ENCODE measurements at regions not wholly inside any gene's neighbourhood (a gene's known extent, or its start where the extent isn't known, plus 50 kb on each side); places are given as distances from the start of the nearest gene placed in this dataset.

GRCh38 chr7:18345641-18346234 is 149.8 kb upstream of the HDAC9 start:
- TF ChIP-seq RAD21 (conservative IDR thresholded peaks at IDR 0.05 in 1 of 2, IDR thresholded peaks at IDR 0.05 in 1 of 2) (peak; percentile 85 to 88), MAFK (IDR thresholded peaks at IDR 0.05; ENCODE audit: partially characterized antibody) (no peak), SMC3 (IDR thresholded peaks at IDR 0.05) (peak; percentile 93)
- TF ChIP-seq, protein P1, sequence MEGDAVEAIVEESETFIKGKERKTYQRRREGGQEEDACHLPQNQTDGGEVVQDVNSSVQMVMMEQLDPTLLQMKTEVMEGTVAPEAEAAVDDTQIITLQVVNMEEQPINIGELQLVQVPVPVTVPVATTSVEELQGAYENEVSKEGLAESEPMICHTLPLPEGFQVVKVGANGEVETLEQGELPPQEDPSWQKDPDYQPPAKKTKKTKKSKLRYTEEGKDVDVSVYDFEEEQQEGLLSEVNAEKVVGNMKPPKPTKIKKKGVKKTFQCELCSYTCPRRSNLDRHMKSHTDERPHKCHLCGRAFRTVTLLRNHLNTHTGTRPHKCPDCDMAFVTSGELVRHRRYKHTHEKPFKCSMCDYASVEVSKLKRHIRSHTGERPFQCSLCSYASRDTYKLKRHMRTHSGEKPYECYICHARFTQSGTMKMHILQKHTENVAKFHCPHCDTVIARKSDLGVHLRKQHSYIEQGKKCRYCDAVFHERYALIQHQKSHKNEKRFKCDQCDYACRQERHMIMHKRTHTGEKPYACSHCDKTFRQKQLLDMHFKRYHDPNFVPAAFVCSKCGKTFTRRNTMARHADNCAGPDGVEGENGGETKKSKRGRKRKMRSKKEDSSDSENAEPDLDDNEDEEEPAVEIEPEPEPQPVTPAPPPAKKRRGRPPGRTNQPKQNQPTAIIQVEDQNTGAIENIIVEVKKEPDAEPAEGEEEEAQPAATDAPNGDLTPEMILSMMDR (IDR thresholded peaks at IDR 0.05) = peak; percentile 91
- ChIA-PET POLR2A (no interaction called here), CTCF (interaction anchor here (0.6 to 3.3 kb wide), 23 partner anchors 9 to 664 kb away, joined by 3 to 30 read pairs (median 3); no protein-coding TSS in a partner anchor)
- DNase-seq (ENCODE audit: low read depth in 1 of 2, low spot score in 1 of 2) (peak; percentile 5 to 48), FAIRE-seq (no peak), ATAC-seq (peak; percentile 78 to 81)
- H3K9me3 ChIP-seq = peaks cover 4% of the 10 kb centered on the region; the same call in 1 of the 3 replicates
- H3K4me1 ChIP-seq = no peaks in the 10 kb centered on the region
- H3K4me2 ChIP-seq = no peak overlapping the region
- H3K27ac ChIP-seq = no peak overlapping the region
- WGBS (ENCODE audit: missing lambda C conversion rate) = 9% methylated on average over 3 of the region's 3 CpGs
- H3K4me3 ChIP-seq = no peak overlapping the region

DNA sequence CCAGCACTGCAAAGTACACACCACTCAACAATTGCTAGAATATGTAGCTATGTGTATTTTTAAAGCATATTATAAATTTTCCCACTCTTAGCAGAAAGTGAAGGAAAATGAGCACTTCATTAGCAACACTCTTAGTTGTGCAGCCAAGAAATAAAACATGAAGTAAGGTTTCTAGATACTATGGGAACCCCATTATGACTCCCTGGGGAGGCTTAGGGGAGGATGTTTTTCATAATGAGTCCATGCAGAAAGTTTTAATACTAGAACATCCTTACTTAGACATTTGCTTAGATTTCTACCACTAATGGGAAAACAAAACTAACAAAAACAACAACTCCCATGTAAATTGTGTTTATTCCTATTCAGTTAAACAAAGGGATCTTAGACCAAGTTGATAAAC is 148.4 kb upstream of the HDAC9 start:
- DNase-seq (ENCODE audit: low read depth in 1 of 2, low spot score in 1 of 2) (no peak), FAIRE-seq (no peak), ATAC-seq (no peak)
- CTCF ChIA-PET = interaction anchor here (1.0 to 3.3 kb wide), 4 partner anchors 162 to 665 kb away, joined by 3 to 30 read pairs (median 7); no protein-coding TSS in a partner anchor
- H3K27ac ChIP-seq = no peak overlapping the region
- TF ChIP-seq MAFK (IDR thresholded peaks at IDR 0.05; ENCODE audit: partially characterized antibody) = no peak
- TF ChIP-seq RARB (CRISPR knock-in tag; IDR thresholded peaks at IDR 0.05) = no peak
- TF ChIP-seq HOXB5 (CRISPR knock-in tag; IDR thresholded peaks at IDR 0.05) = no peak
- TF ChIP-seq, protein P1 (IDR thresholded peaks at IDR 0.05) = no peak
- no peak for TF ChIP-seq EHF (CRISPR knock-in tag; IDR thresholded peaks at IDR 0.05)
- no peak for TF ChIP-seq CHD2 (IDR thresholded peaks at IDR 0.05; ENCODE audit: low read length, partially characterized antibody)
- TF ChIP-seq CHD4 (IDR thresholded peaks at IDR 0.05; ENCODE audit: borderline replicate concordance) = no peak
- H3K4me2 ChIP-seq = no peak overlapping the region
- H3K4me3 ChIP-seq = no peak overlapping the region
- POLR2A ChIA-PET = no interaction called here
- no peaks in the 10 kb centered on the region for H3K9me3 ChIP-seq
- no peaks in the 10 kb centered on the region for H3K4me1 ChIP-seq

GRCh38 chr7:18350678-18351077 is 144.9 kb upstream of the HDAC9 start:
- Histone ChIP-seq H3K4me1 (no peaks in the 10 kb centered on the region), H3K4me2 (no peak overlapping the region), H3K4me3 (no peak overlapping the region), H3K9me3 (no peaks in the 10 kb centered on the region), H3K27ac (no peak overlapping the region)
- ChIA-PET POLR2A (no interaction called here), CTCF (interaction anchor here (0.6 to 5.7 kb wide), 10 partner anchors 78 to 1459 kb away, joined by 3 to 115 read pairs (median 4); no protein-coding TSS in a partner anchor)
- WGBS (ENCODE audit: missing lambda C conversion rate) = 43% methylated on average over 7 of the region's 7 CpGs
- no peak for DNase-seq (ENCODE audit: low read depth in 1 of 2, low spot score in 1 of 2)
- no peak for TF ChIP-seq BHLHE40 (IDR thresholded peaks at IDR 0.05; ENCODE audit: low read depth, low read length)
- no peak for TF ChIP-seq HMGXB4 (CRISPR knock-in tag; IDR thresholded peaks at IDR 0.05; ENCODE audit: borderline replicate concordance)
- no peak for TF ChIP-seq HES2 (IDR thresholded peaks at IDR 0.05)
- TF ChIP-seq E2F6 (IDR thresholded peaks at IDR 0.05; ENCODE audit: borderline replicate concordance, low read depth) = no peak
- TF ChIP-seq CHD4 (IDR thresholded peaks at IDR 0.05; ENCODE audit: borderline replicate concordance) = no peak
- TF ChIP-seq HOXB13 (CRISPR knock-in tag; IDR thresholded peaks at IDR 0.05; ENCODE audit: low read depth) = no peak
- no peak for TF ChIP-seq TP53 (CRISPR knock-in tag; IDR thresholded peaks at IDR 0.05)
- TF ChIP-seq RARB (CRISPR knock-in tag; IDR thresholded peaks at IDR 0.05) = no peak
- no peak for TF ChIP-seq EHMT2 (IDR thresholded peaks at IDR 0.05; ENCODE audit: low read depth)
- TF ChIP-seq, protein P2, sequence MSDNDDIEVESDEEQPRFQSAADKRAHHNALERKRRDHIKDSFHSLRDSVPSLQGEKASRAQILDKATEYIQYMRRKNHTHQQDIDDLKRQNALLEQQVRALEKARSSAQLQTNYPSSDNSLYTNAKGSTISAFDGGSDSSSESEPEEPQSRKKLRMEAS (IDR thresholded peaks at IDR 0.05) = no peak
- no peak for TF ChIP-seq MAZ (IDR thresholded peaks at IDR 0.05; ENCODE audit: borderline replicate concordance, low read depth, low read length)
- TF ChIP-seq, protein P3, sequence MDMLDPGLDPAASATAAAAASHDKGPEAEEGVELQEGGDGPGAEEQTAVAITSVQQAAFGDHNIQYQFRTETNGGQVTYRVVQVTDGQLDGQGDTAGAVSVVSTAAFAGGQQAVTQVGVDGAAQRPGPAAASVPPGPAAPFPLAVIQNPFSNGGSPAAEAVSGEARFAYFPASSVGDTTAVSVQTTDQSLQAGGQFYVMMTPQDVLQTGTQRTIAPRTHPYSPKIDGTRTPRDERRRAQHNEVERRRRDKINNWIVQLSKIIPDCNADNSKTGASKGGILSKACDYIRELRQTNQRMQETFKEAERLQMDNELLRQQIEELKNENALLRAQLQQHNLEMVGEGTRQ (IDR thresholded peaks at IDR 0.05) = no peak
- TF ChIP-seq JUN (IDR thresholded peaks at IDR 0.05) = no peak
- TF ChIP-seq, protein P4, sequence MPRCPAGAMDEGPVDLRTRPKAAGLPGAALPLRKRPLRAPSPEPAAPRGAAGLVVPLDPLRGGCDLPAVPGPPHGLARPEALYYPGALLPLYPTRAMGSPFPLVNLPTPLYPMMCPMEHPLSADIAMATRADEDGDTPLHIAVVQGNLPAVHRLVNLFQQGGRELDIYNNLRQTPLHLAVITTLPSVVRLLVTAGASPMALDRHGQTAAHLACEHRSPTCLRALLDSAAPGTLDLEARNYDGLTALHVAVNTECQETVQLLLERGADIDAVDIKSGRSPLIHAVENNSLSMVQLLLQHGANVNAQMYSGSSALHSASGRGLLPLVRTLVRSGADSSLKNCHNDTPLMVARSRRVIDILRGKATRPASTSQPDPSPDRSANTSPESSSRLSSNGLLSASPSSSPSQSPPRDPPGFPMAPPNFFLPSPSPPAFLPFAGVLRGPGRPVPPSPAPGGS (IDR thresholded peaks at IDR 0.05) = no peak
- no peak for TF ChIP-seq HDAC2 (IDR thresholded peaks at IDR 0.05)
- TF ChIP-seq CBX2 (IDR thresholded peaks at IDR 0.05; ENCODE audit: borderline replicate concordance, low read depth) = no peak
- TF ChIP-seq FOSB (CRISPR knock-in tag; IDR thresholded peaks at IDR 0.05) = no peak
- ATAC-seq = no peak
- FAIRE-seq = no peak
